ENCODE measurements at regions not wholly inside any gene's neighbourhood (a gene's known extent, or its start where the extent isn't known, plus 50 kb on each side); places are given as distances from the start of the nearest gene placed in this dataset.

DNA sequence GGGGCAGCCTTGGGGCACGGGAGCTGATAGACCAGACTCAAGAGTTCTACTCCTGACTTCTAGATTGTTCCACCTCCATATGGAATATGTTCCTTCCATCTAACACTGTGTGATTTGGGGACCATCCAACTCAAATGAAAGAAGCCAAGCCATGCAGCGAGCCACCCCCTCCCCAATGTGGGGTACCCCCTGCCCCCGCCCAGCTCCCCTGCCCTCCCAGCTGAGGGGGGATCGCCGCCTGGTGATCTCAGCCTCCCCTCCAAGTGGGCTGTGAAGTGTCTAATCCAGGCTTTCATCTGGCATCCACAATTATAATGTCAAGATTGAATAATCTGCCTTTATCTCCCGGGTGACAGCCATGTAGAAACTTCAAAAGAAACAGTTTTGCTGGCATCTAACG lies 246.1 kb downstream of the RPS24 start:
- TF ChIP-seq CTCF (IDR thresholded peaks at IDR 0.05) (no peak), POLR2A (IDR thresholded peaks at IDR 0.05) (no peak)

Data from right lobe of liver (tissue), 4 donors.